ENCODE measurements at regions not wholly inside any gene's neighbourhood (a gene's known extent, or its start where the extent isn't known, plus 50 kb on each side); places are given as distances from the start of the nearest gene placed in this dataset.

DNA sequence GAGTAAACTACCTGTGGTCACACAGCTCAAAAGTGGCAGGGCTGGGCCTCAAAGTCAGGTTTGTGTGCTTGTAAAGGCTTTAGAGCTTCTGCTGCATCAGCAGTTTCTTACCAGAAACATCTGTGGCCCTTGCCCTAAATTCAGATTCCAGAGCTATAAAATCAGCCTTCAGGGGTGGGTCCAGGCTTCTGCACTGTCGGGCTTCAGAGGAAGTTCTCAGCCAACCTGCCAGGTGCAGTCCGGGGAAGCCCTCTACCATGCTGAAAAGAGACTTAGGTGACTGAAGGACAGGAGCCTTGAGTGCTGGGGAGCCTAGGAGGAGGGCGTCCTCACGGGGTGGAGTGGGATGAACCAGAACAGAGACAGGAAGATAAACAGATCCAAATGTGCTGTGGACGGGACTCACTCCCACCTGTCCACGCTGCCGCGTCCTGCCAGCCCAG is 69.9 kb upstream of the HS6ST1 start:
- no peaks in the 10 kb centered on the region for H3K9me2 ChIP-seq
- no peaks in the 10 kb centered on the region for H3K36me3 ChIP-seq (replicated peaks in 1 of 2; ENCODE audit: control insufficient read depth in 1 of 2, insufficient read depth in 2 of 2, low read length in 1 of 2)
- no peaks in the 10 kb centered on the region for H3K27me3 ChIP-seq (ENCODE audit: insufficient read depth)
- no peaks in the 10 kb centered on the region for H3K9me3 ChIP-seq
- H3K4me2 ChIP-seq: no peak overlapping the region
- no peaks in the 10 kb centered on the region for H3K79me2 ChIP-seq (ENCODE audit: insufficient read depth)
- no peaks in the 10 kb centered on the region for H4K20me1 ChIP-seq (ENCODE audit: insufficient read depth)
- no peak overlapping the region for H3K9ac ChIP-seq
- no peak overlapping the region for H2AFZ ChIP-seq (ENCODE audit: low read depth)
- ChIA-PET POLR2A (no interaction called here), CTCF (interaction anchor here (0.9 to 1.6 kb wide), 2 partner anchors 14 to 67 kb away, joined by 3 to 4 read pairs; no protein-coding TSS in a partner anchor)
- H3K4me1 ChIP-seq (ENCODE audit: control insufficient read depth in 1 of 2, insufficient read depth in 2 of 2, low read depth in 1 of 2, low read length in 1 of 2): peaks cover 0 to 9% of the 10 kb centered on the region in 2 experiments; a peak in 1 of 4 replicates
- H3K4me3 ChIP-seq (ENCODE audit: low read depth in 2 of 2, low read length in 1 of 2): no peak overlapping the region
- no peaks in the 10 kb centered on the region for H3F3A ChIP-seq (replicated peaks; ENCODE audit: insufficient read depth)
- TF ChIP-seq, protein P1, sequence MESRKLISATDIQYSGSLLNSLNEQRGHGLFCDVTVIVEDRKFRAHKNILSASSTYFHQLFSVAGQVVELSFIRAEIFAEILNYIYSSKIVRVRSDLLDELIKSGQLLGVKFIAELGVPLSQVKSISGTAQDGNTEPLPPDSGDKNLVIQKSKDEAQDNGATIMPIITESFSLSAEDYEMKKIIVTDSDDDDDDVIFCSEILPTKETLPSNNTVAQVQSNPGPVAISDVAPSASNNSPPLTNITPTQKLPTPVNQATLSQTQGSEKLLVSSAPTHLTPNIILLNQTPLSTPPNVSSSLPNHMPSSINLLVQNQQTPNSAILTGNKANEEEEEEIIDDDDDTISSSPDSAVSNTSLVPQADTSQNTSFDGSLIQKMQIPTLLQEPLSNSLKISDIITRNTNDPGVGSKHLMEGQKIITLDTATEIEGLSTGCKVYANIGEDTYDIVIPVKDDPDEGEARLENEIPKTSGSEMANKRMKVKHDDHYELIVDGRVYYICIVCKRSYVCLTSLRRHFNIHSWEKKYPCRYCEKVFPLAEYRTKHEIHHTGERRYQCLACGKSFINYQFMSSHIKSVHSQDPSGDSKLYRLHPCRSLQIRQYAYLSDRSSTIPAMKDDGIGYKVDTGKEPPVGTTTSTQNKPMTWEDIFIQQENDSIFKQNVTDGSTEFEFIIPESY (IDR thresholded peaks at IDR 0.05; ENCODE audit: borderline replicate concordance, low read depth): no peak
- TF ChIP-seq, protein P2, sequence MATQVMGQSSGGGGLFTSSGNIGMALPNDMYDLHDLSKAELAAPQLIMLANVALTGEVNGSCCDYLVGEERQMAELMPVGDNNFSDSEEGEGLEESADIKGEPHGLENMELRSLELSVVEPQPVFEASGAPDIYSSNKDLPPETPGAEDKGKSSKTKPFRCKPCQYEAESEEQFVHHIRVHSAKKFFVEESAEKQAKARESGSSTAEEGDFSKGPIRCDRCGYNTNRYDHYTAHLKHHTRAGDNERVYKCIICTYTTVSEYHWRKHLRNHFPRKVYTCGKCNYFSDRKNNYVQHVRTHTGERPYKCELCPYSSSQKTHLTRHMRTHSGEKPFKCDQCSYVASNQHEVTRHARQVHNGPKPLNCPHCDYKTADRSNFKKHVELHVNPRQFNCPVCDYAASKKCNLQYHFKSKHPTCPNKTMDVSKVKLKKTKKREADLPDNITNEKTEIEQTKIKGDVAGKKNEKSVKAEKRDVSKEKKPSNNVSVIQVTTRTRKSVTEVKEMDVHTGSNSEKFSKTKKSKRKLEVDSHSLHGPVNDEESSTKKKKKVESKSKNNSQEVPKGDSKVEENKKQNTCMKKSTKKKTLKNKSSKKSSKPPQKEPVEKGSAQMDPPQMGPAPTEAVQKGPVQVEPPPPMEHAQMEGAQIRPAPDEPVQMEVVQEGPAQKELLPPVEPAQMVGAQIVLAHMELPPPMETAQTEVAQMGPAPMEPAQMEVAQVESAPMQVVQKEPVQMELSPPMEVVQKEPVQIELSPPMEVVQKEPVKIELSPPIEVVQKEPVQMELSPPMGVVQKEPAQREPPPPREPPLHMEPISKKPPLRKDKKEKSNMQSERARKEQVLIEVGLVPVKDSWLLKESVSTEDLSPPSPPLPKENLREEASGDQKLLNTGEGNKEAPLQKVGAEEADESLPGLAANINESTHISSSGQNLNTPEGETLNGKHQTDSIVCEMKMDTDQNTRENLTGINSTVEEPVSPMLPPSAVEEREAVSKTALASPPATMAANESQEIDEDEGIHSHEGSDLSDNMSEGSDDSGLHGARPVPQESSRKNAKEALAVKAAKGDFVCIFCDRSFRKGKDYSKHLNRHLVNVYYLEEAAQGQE (IDR thresholded peaks at IDR 0.05; ENCODE audit: low read depth, low read length): no peak
- no peak for TF ChIP-seq NRF1 (IDR thresholded peaks at IDR 0.05; ENCODE audit: low read depth, low read length)
- TF ChIP-seq MAX (IDR thresholded peaks at IDR 0.05; ENCODE audit: low read depth): no peak
- no peak for TF ChIP-seq SIN3A (IDR thresholded peaks at IDR 0.05; ENCODE audit: borderline replicate concordance, low read depth, low read length)
- no peak for TF ChIP-seq GATA2 (CRISPR knock-in tag; IDR thresholded peaks at IDR 0.05)
- TF ChIP-seq ELF1 (IDR thresholded peaks at IDR 0.05): no peak
- TF ChIP-seq, protein P3, sequence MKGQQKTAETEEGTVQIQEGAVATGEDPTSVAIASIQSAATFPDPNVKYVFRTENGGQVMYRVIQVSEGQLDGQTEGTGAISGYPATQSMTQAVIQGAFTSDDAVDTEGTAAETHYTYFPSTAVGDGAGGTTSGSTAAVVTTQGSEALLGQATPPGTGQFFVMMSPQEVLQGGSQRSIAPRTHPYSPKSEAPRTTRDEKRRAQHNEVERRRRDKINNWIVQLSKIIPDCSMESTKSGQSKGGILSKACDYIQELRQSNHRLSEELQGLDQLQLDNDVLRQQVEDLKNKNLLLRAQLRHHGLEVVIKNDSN (IDR thresholded peaks at IDR 0.05; ENCODE audit: borderline replicate concordance, low read depth): no peak
- 57% methylated on average over 4 of the region's 8 CpGs for WGBS (ENCODE audit: low lambda C conversion rate)
- H3K27ac ChIP-seq (ENCODE audit: low read depth in 2 of 2, low read length in 1 of 2): no peak overlapping the region
- DNase-seq: no peak

- Histone ChIP-seq H3K36me3 (replicated peaks in 1 of 2; ENCODE audit: control insufficient read depth in 1 of 2, insufficient read depth in 2 of 2, low read length in 1 of 2) (no peaks in the 10 kb centered on the region), H4K20me1 (ENCODE audit: insufficient read depth) (no peaks in the 10 kb centered on the region), H3K79me2 (ENCODE audit: insufficient read depth) (no peaks in the 10 kb centered on the region), H2AFZ (ENCODE audit: low read depth) (no peak overlapping the region), H3K27ac (ENCODE audit: low read depth in 2 of 2, low read length in 1 of 2) (no peak overlapping the region), H3K27me3 (ENCODE audit: insufficient read depth) (no peaks in the 10 kb centered on the region), H3K4me1 (ENCODE audit: control insufficient read depth in 1 of 2, insufficient read depth in 2 of 2, low read depth in 1 of 2, low read length in 1 of 2) (peaks cover 0 to 9% of the 10 kb centered on the region in 2 experiments; a peak in 1 of 4 replicates), H3K9me2 (no peaks in the 10 kb centered on the region), H3K9ac (no peak overlapping the region), H3F3A (replicated peaks; ENCODE audit: insufficient read depth) (no peaks in the 10 kb centered on the region), H3K9me3 (no peaks in the 10 kb centered on the region), H3K4me2 (no peak overlapping the region), H3K4me3 (ENCODE audit: low read depth in 2 of 2, low read length in 1 of 2) (no peak overlapping the region)
- WGBS (ENCODE audit: low lambda C conversion rate): 67% methylated on average over 13 of the region's 16 CpGs
- ChIA-PET CTCF (interaction anchor here (1.0 kb wide), 1 partner anchor 1192 kb away, joined by 3 read pairs; no protein-coding TSS in a partner anchor), POLR2A (no interaction called here)
- TF ChIP-seq, protein P1 (IDR thresholded peaks at IDR 0.05; ENCODE audit: borderline replicate concordance, low read depth): no peak
- TF ChIP-seq, protein P3 (IDR thresholded peaks at IDR 0.05; ENCODE audit: borderline replicate concordance, low read depth): no peak
- TF ChIP-seq MEF2A (IDR thresholded peaks at IDR 0.05; ENCODE audit: borderline replicate concordance, low read depth) (no peak), RAD21 (IDR thresholded peaks at IDR 0.05; ENCODE audit: low read length) (no peak), POLR2AphosphoS5 (IDR thresholded peaks at IDR 0.05; ENCODE audit: low read depth, low read length) (no peak), FOXM1 (IDR thresholded peaks at IDR 0.05; ENCODE audit: low read depth) (no peak), NRF1 (IDR thresholded peaks at IDR 0.05; ENCODE audit: low read depth, low read length) (no peak), FOSL2 (IDR thresholded peaks at IDR 0.05; ENCODE audit: borderline replicate concordance, low read depth) (no peak)
- DNase-seq: no peak
These were observed 70.9 kb upstream of the HS6ST1 start for GRCh38 chr2:128389388-128390086.

Data from SK-N-SH (cell line).